PC-3 (cell line): ENCODE measurements at regions not wholly inside any gene's neighbourhood (a gene's known extent, or its start where the extent isn't known, plus 50 kb on each side); places are given as distances from the start of the nearest gene placed in this dataset.

Experiments used
- ATAC-seq: fragments of 200-7000 bp; cut with Tn5 transposase; 2 replicates; pipeline ENCODE4 v1.9.1; 2020; ENCODE audit warnings: mild to moderate bottlenecking, moderate library complexity
- BruUV-seq: library from RNA; stranded (reverse); fragments of 400-500 nt; replicated peaks from 2 replicates; lab custom pipeline; 2021; lab: Mats Ljungman, UMichigan
- CTCF ChIA-PET: fragments of 300-600 bp; sonication (Branson Sonifier 250); formaldehyde crosslinking; loops from one replicate; lab custom pipeline; 2022; ENCODE audit warnings: antibody characterized with exemption; lab: Charles Lee
- POLR2A ChIA-PET: fragments of 300-600 bp; sonication (Branson Sonifier 250); formaldehyde crosslinking; loops from one replicate; lab custom pipeline; 2022; ENCODE audit warnings: antibody characterized with exemption; ENCODE audit not compliant: unreplicated experiment; lab: Charles Lee
- DNase-seq: peaks from one replicate; pipeline ENCODE4 v3.0.0-alpha.2; 2015
- H2AFZ ChIP-seq: fragments of 300-600 bp; sonication (generic); 2 replicates; pipeline ENCODE4 v1.6.0; 2016; ENCODE audit warnings: antibody characterized with exemption, low read length
- H3F3A ChIP-seq: fragments of 300-600 bp; sonication (generic); one replicate; pipeline ENCODE4 v1.6.0; 2017; ENCODE audit warnings: antibody characterized with exemption, low read length, control low read depth, mild to moderate bottlenecking; ENCODE audit not compliant: unreplicated experiment
- H3K27ac ChIP-seq: fragments of 300-600 bp; sonication (generic); 2 replicates; pipeline ENCODE4 v1.5.1; 2016; ENCODE audit warnings: mild to moderate bottlenecking, low read length
- H3K27me3 ChIP-seq: fragments of 300-600 bp; sonication (generic); 2 replicates; pipeline ENCODE4 v1.6.1; 2016; ENCODE audit warnings: low read length, mixed read lengths
- H3K36me3 ChIP-seq: fragments of 300-600 bp; sonication (generic); 2 replicates; pipeline ENCODE4 v1.6.1; 2016; ENCODE audit warnings: low read depth, mixed run types, low read length, mixed read lengths
- H3K4me1 ChIP-seq: fragments of 300-600 bp; sonication (generic); 2 replicates; pipeline ENCODE4 v1.5.1; 2016; ENCODE audit warnings: low read length; ENCODE audit not compliant: insufficient read depth
- H3K4me2 ChIP-seq: fragments of 300-600 bp; sonication (generic); 2 replicates; pipeline ENCODE4 v1.6.0; 2016; ENCODE audit warnings: low read length
- H3K4me3 ChIP-seq: fragments of 300-600 bp; sonication (generic); 2 replicates; pipeline ENCODE4 v1.5.1; 2016; ENCODE audit warnings: mild to moderate bottlenecking, low read length, mixed read lengths
- H3K79me2 ChIP-seq: fragments of 300-600 bp; sonication (generic); 2 replicates; pipeline ENCODE4 v1.6.1; 2017; ENCODE audit warnings: low read length, mixed read lengths
- H3K9ac ChIP-seq: fragments of 300-600 bp; sonication (generic); 2 replicates; pipeline ENCODE4 v1.6.0; 2016; ENCODE audit warnings: mild to moderate bottlenecking, low read length
- H3K9me2 ChIP-seq: fragments of 300-600 bp; sonication (generic); replicated peaks from 2 replicates; pipeline ENCODE4 v1.6.1; 2016; ENCODE audit warnings: mixed run types, low read length, mixed read lengths
- H3K9me3 ChIP-seq: fragments of 300-600 bp; sonication (generic); 2 replicates; pipeline ENCODE4 v1.6.1; 2016; ENCODE audit warnings: low read length, mixed read lengths
- H4K20me1 ChIP-seq: fragments of 300-600 bp; sonication (generic); 2 replicates; pipeline ENCODE4 v1.6.1; 2016; ENCODE audit warnings: low read length, mixed read lengths
- EZH2 ChIP-seq: fragments of 300-600 bp; sonication (generic); IDR thresholded peaks from one replicate; pipeline ENCODE4 v1.6.1; 2017; ENCODE audit warnings: antibody characterized with exemption, mild to moderate bottlenecking, low read length; ENCODE audit not compliant: unreplicated experiment
- EZH2phosphoT487 ChIP-seq: fragments of 300-600 bp; sonication (generic); IDR thresholded peaks from 2 replicates; pipeline ENCODE4 v1.6.1; 2018; ENCODE audit warnings: mild to moderate bottlenecking, antibody characterized with exemption, low read length, borderline replicate concordance
- intact Hi-C: fragments of 100-400 bp; cut with micrococcal nuclease; formaldehyde crosslinking; loops from 2 replicates; pipeline ENCODE4 v1.9.0; 2023
- TF ChIP-seq, protein P1 (sequence below): fragments of 300-600 bp; sonication (generic); conservative IDR thresholded peaks from 2 replicates; pipeline ENCODE4 v1.5.1; 2017; ENCODE audit warnings: antibody characterized with exemption, low read depth, mild to moderate bottlenecking, low read length

DNA sequence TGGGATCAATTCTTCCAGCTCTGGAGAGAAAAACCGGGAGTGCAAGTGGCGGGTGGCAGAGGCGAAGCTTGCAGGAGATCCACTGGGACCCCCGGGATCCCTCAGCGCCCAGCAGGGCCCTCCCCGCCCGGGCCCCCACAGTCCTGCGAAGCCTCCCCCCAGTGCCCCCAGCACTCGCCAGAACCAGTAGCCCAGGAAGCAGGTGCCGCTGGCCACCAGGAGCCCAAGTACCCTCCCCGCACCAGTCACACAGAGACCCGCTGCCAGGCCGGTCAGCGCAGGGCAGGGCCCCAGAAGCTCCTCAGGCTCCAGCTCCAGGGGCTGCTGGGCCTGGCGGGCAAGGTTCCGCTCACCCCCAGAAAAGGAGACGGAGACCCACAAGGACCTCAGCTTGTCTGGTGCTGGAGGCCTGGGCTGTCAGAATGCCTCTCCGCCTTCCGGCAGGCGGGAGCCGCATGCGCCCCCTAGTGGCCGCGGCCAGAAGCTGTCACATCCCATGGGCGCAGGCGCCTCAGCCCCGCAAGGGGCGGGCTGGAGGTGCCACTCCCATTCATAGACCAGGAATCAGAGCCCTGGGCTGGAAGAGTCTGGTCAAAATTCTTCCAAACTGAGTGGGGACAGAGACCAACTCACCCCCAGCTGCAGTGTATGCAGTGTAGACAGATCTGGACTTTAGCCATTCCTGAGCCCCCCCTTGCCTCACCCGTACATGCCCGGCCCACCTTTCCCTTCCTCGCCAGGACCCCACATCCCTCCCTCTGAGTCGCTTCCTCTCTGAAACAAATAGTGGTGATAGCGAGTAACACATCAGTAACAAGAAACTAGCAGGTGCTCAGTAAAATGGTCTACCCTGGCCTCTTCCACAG is 1002.3 kb downstream of the KCNJ18 start:
- ATAC-seq (no peak), DNase-seq (no peak)
- BruUV-seq: no TSS peak
- no peak overlapping the region for H3K4me3 ChIP-seq
- no peaks in the 10 kb centered on the region for H3K4me1 ChIP-seq
- intact Hi-C loops: no loop called here
- no peak overlapping the region for H3K9ac ChIP-seq
- no peaks in the 10 kb centered on the region for H3K9me2 ChIP-seq
- H4K20me1 ChIP-seq: no peaks in the 10 kb centered on the region
- no peaks in the 10 kb centered on the region for H3F3A ChIP-seq
- TF ChIP-seq, protein P1, sequence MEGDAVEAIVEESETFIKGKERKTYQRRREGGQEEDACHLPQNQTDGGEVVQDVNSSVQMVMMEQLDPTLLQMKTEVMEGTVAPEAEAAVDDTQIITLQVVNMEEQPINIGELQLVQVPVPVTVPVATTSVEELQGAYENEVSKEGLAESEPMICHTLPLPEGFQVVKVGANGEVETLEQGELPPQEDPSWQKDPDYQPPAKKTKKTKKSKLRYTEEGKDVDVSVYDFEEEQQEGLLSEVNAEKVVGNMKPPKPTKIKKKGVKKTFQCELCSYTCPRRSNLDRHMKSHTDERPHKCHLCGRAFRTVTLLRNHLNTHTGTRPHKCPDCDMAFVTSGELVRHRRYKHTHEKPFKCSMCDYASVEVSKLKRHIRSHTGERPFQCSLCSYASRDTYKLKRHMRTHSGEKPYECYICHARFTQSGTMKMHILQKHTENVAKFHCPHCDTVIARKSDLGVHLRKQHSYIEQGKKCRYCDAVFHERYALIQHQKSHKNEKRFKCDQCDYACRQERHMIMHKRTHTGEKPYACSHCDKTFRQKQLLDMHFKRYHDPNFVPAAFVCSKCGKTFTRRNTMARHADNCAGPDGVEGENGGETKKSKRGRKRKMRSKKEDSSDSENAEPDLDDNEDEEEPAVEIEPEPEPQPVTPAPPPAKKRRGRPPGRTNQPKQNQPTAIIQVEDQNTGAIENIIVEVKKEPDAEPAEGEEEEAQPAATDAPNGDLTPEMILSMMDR: peak; percentile 24
- TF ChIP-seq EZH2: no peak
- H3K36me3 ChIP-seq: no peaks in the 10 kb centered on the region
- H2AFZ ChIP-seq: no peak overlapping the region
- H3K27ac ChIP-seq: no peak overlapping the region
- no peaks in the 10 kb centered on the region for H3K79me2 ChIP-seq
- POLR2A ChIA-PET: no interaction called here
- no peak overlapping the region for H3K4me2 ChIP-seq
- H3K27me3 ChIP-seq: no peaks in the 10 kb centered on the region
- CTCF ChIA-PET: no interaction called here
- H3K9me3 ChIP-seq: peaks cover 23% of the 10 kb centered on the region

DNA sequence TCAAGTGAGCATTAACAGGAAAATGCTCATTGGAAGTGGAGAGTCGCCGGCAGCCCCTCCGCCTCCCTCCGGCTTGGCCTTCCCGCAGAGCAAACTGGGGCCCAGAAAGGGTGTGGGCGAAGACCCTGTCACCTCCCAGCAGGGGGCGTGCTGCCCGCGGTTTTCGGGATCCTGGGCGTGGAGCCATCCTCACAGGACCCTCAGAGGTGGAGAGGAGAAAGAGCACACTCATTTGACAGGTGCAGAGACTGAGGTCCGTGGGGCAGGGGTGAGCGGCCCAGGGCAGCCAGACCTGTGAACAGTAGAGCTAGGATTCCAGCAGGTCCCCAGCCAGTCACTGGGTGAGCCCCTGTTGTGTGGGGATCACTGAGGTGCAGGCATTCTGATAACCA is 1002.9 kb downstream of the KCNJ18 start:
- TF ChIP-seq, protein P1: peak; percentile 30; the same call in 1 of the 2 replicates
- TF ChIP-seq EZH2phosphoT487: no peak
- Histone ChIP-seq H3K27ac (no peak overlapping the region), H3K4me2 (no peak overlapping the region), H4K20me1 (no peaks in the 10 kb centered on the region), H3K4me3 (no peak overlapping the region), H3F3A (no peaks in the 10 kb centered on the region), H3K9me3 (peaks cover 22% of the 10 kb centered on the region), H3K79me2 (no peaks in the 10 kb centered on the region), H3K36me3 (no peaks in the 10 kb centered on the region), H3K27me3 (no peaks in the 10 kb centered on the region), H3K4me1 (no peaks in the 10 kb centered on the region), H2AFZ (no peak overlapping the region), H3K9ac (no peak overlapping the region), H3K9me2 (no peaks in the 10 kb centered on the region)
- CTCF ChIA-PET: no interaction called here
- no peak for DNase-seq
- POLR2A ChIA-PET: no interaction called here
- no TSS peak for BruUV-seq
- no peak for ATAC-seq
- intact Hi-C loops: no loop called here

DNA sequence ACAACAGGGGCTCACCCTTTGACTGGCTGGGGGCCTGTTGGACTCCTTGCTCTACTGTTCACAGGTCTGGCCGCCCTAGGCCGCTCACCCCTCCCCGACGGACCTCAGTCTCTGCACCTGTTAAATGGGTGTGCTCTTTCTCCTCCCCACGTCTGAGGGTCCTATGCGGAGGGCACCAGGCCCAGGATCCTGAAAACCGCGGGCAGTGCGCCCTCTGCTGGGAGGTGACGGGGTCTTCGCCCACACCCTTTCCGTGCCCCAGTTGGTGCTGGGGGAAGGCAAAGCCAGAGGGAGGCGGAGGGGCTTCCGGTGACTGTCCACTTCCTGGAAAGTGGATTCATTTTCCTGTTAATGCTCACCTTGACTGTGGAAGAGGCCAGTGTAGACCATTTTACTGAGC is 1010.9 kb downstream of the KCNJ18 start:
- no TSS peak for BruUV-seq
- DNase-seq (no peak), ATAC-seq (no peak)
- Histone ChIP-seq H3K9me2 (no peaks in the 10 kb centered on the region), H3K4me2 (no peak overlapping the region), H3K36me3 (no peaks in the 10 kb centered on the region), H3K27me3 (no peaks in the 10 kb centered on the region), H3K9ac (no peak overlapping the region), H3K4me1 (no peaks in the 10 kb centered on the region), H2AFZ (no peak overlapping the region), H3K27ac (no peak overlapping the region), H4K20me1 (no peaks in the 10 kb centered on the region), H3F3A (no peaks in the 10 kb centered on the region), H3K79me2 (no peaks in the 10 kb centered on the region), H3K4me3 (no peak overlapping the region), H3K9me3 (peaks cover 20% of the 10 kb centered on the region)
- TF ChIP-seq EZH2: no peak
- TF ChIP-seq, protein P1: peak; percentile 46
- intact Hi-C loops: no loop called here
- ChIA-PET CTCF (no interaction called here), POLR2A (no interaction called here)
